Testis (tissue), 2 donors: ENCODE measurements at regions not wholly inside any gene's neighbourhood (a gene's known extent, or its start where the extent isn't known, plus 50 kb on each side); places are given as distances from the start of the nearest gene placed in this dataset.

Source experiments
- DNase-seq: peaks from one replicate; pipeline ENCODE4 v3.0.0-alpha.2; 2019
- H3K27ac ChIP-seq, 2 donors: fragments of 200-600 bp; sonication (generic); one replicate each; pipeline ENCODE4 v1.5.1; 2019
- H3K27me3 ChIP-seq: fragments of 200-600 bp; sonication (generic); one replicate; pipeline ENCODE4 v1.5.1; 2019
- H3K36me3 ChIP-seq: fragments of 200-600 bp; sonication (generic); one replicate; pipeline ENCODE4 v1.5.1; 2017; ENCODE audit warnings: low read depth; ENCODE audit errors: missing control alignments
- H3K4me1 ChIP-seq: fragments of 200-600 bp; sonication (generic); one replicate; pipeline ENCODE4 v1.5.1; 2019
- H3K4me3 ChIP-seq, 2 donors: fragments of 200-600 bp; sonication (generic); one replicate each; pipeline ENCODE4 v1.5.1; 2017 to 2019
- H3K9me3 ChIP-seq: fragments of 200-600 bp; sonication (generic); one replicate; pipeline ENCODE4 v1.5.1; 2017
- CTCF ChIP-seq, 3 experiments: fragments of 450-650 bp in 2 of 3; fragments of 200-600 bp in 1 of 3; sonication (generic) in 1 of 3; IDR thresholded peaks; one replicate each; pipeline ENCODE4 v1.5.1; 2016 to 2019; ENCODE audit warnings: antibody characterized with exemption in 3 of 3, mild to moderate bottlenecking in 2 of 3, moderate library complexity in 1 of 3
- POLR2A ChIP-seq: fragments of 450-650 bp; IDR thresholded peaks from one replicate; pipeline ENCODE4 v1.6.1; 2017; ENCODE audit warnings: antibody characterized with exemption, mild to moderate bottlenecking, moderate library complexity
- WGBS, 2 donors: methylation state at CpG; one replicate each; pipeline ENCODE4 v1.1.5; 2018; 5-methylcytosine and 5-hydroxymethylcytosine counted together
- intact Hi-C: fragments of 100-400 bp; cut with DNase I; formaldehyde crosslinking; loops from one replicate; pipeline ENCODE4 v1.15.1; 2023; ENCODE audit warnings: low total_unique reads

- WGBS, 2 donors: 63 to 76% methylated on average over 6 of the region's 6 CpGs
- DNase-seq: no peak
- Histone ChIP-seq H3K27me3 (no peaks in the 10 kb centered on the region), H3K4me3 (no peak overlapping the region), H3K36me3 (no peaks in the 10 kb centered on the region), H3K27ac (no peak overlapping the region), H3K4me1 (no peaks in the 10 kb centered on the region), H3K9me3 (no peaks in the 10 kb centered on the region)
- no peak for TF ChIP-seq CTCF (IDR thresholded peaks at IDR 0.05)
- TF ChIP-seq POLR2A: no peak
- intact Hi-C loops: no loop called here
These were observed 151.5 kb downstream of the KLF5 start for GRCh38 chr13:73210218-73210883.

GRCh38 chr13:73204952-73205351 lies 146.1 kb downstream of the KLF5 start:
- WGBS, 2 donors: 76% methylated on average over 5 of the region's 5 CpGs
- no peaks in the 10 kb centered on the region for H3K27me3 ChIP-seq
- no peaks in the 10 kb centered on the region for H3K4me1 ChIP-seq
- no peaks in the 10 kb centered on the region for H3K36me3 ChIP-seq
- H3K9me3 ChIP-seq: no peaks in the 10 kb centered on the region
- TF ChIP-seq CTCF (IDR thresholded peaks at IDR 0.05) (no peak), POLR2A (no peak)
- intact Hi-C loops: no loop called here
- H3K4me3 ChIP-seq: no peak overlapping the region
- no peak for DNase-seq
- H3K27ac ChIP-seq: no peak overlapping the region

GRCh38 chr13:73201626-73202025 lies 142.8 kb downstream of the KLF5 start:
- DNase-seq: no peak
- no peaks in the 10 kb centered on the region for H3K27me3 ChIP-seq
- no peaks in the 10 kb centered on the region for H3K36me3 ChIP-seq
- intact Hi-C loops: no loop called here
- H3K9me3 ChIP-seq: no peaks in the 10 kb centered on the region
- no peak overlapping the region for H3K27ac ChIP-seq
- TF ChIP-seq CTCF (IDR thresholded peaks at IDR 0.05): no peak
- no peak for TF ChIP-seq POLR2A
- WGBS, 2 donors: 91 to 93% methylated on average over 2 of the region's 2 CpGs
- no peak overlapping the region for H3K4me3 ChIP-seq
- H3K4me1 ChIP-seq: no peaks in the 10 kb centered on the region

GRCh38 chr13:73198991-73199411 lies 140.2 kb downstream of the KLF5 start:
- Histone ChIP-seq H3K4me1 (no peaks in the 10 kb centered on the region), H3K27ac (no peak overlapping the region), H3K4me3 (no peak overlapping the region), H3K27me3 (no peaks in the 10 kb centered on the region), H3K36me3 (no peaks in the 10 kb centered on the region), H3K9me3 (no peaks in the 10 kb centered on the region)
- TF ChIP-seq POLR2A (no peak), CTCF (IDR thresholded peaks at IDR 0.05) (no peak)
- no peak for DNase-seq
- 66 to 73% methylated on average over 4 of the region's 4 CpGs for WGBS, 2 donors
- intact Hi-C loops: no loop called here

GRCh38 chr13:73195091-73195490 lies 136.3 kb downstream of the KLF5 start:
- no peaks in the 10 kb centered on the region for H3K4me1 ChIP-seq
- H3K4me3 ChIP-seq: no peak overlapping the region
- no peak overlapping the region for H3K27ac ChIP-seq
- H3K9me3 ChIP-seq: no peaks in the 10 kb centered on the region
- H3K36me3 ChIP-seq: no peaks in the 10 kb centered on the region
- no peak for DNase-seq
- H3K27me3 ChIP-seq: no peaks in the 10 kb centered on the region
- TF ChIP-seq CTCF (IDR thresholded peaks at IDR 0.05) (no peak), POLR2A (no peak)
- intact Hi-C loops: no loop called here
